ENCODE measurements at regions not wholly inside any gene's neighbourhood (a gene's known extent, or its start where the extent isn't known, plus 50 kb on each side); places are given as distances from the start of the nearest gene placed in this dataset.

DNA sequence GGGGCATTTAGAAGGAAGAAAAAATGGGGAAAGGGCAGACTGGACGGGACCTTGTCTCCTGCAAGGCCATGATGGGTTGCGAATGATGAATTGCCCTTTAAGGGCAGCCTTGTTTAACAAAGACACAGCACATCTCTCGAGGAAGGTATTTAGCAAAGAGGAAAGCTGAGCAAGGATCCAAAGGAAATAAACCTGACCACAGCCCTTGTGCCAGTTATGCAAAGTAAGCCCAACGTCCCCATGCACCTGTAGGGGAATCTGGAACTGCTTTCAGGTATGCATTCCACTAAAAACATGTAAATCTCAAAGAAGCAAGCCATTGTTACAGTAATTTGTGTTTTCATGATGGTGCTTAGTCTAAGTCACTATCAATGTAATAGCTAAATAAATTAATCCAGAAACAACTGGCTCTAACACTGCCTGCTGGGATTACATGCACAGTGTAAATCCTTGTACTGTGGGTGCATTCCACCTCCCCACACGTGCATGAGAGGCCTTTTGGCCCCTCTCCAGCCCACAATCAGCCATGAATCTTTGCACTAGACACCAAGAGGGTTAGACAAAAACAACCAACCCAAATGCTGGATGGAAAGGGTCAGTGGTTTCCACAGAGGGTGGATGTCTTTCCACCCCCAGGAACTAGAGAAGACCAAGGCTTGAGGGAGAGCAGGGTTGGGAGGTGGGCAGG, 228.8 kb upstream of the KAZN start:
- TF ChIP-seq, protein P1, sequence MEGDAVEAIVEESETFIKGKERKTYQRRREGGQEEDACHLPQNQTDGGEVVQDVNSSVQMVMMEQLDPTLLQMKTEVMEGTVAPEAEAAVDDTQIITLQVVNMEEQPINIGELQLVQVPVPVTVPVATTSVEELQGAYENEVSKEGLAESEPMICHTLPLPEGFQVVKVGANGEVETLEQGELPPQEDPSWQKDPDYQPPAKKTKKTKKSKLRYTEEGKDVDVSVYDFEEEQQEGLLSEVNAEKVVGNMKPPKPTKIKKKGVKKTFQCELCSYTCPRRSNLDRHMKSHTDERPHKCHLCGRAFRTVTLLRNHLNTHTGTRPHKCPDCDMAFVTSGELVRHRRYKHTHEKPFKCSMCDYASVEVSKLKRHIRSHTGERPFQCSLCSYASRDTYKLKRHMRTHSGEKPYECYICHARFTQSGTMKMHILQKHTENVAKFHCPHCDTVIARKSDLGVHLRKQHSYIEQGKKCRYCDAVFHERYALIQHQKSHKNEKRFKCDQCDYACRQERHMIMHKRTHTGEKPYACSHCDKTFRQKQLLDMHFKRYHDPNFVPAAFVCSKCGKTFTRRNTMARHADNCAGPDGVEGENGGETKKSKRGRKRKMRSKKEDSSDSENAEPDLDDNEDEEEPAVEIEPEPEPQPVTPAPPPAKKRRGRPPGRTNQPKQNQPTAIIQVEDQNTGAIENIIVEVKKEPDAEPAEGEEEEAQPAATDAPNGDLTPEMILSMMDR (conservative IDR thresholded peaks at IDR 0.05; ENCODE audit: low read depth, low read length), result no peak
- no peak for TF ChIP-seq EZH2 (IDR thresholded peaks at IDR 0.05; ENCODE audit: borderline replicate concordance, low read depth, low read length, poor library complexity, severe bottlenecking)

Measured in A673 (cell line).